Stimulated activated CD8-positive, alpha-beta memory T cell treated with anti-CD3 and anti-CD28 coated beads, Interleukin-12 subunit alpha, Interleukin-12 subunit beta, amount 100 ng/mL, for 4 hours (primary cell): ENCODE measurements at regions not wholly inside any gene's neighbourhood (a gene's known extent, or its start where the extent isn't known, plus 50 kb on each side); places are given as distances from the start of the nearest gene placed in this dataset.

Experiments used
- DNase-seq: peaks from one replicate; pipeline ENCODE4 v3.0.0-alpha.2; 2020; ENCODE audit warnings: low read depth

GRCh38 chr11:45347348-45348082, 61.4 kb upstream of the SYT13 start:
- no peak for DNase-seq

GRCh38 chr11:45345491-45345890, 59.4 kb upstream of the SYT13 start:
- DNase-seq = no peak

GRCh38 chr11:45344028-45344427, 57.9 kb upstream of the SYT13 start:
- DNase-seq = no peak

- no peak for DNase-seq
Observed at GRCh38 chr11:45343444-45343843, 57.3 kb upstream of the SYT13 start.

- DNase-seq = no peak
Observed at GRCh38 chr11:45341372-45341771, 55.2 kb upstream of the SYT13 start.

- peak; percentile 79 for DNase-seq
Observed at GRCh38 chr11:45339729-45340519, 53.8 kb upstream of the SYT13 start.

GRCh38 chr11:45337583-45338360, 51.6 kb upstream of the SYT13 start:
- no peak for DNase-seq

GRCh38 chr11:45336136-45336535, 50.0 kb upstream of the SYT13 start:
- DNase-seq = no peak
